Nephron (organoid): ENCODE measurements at regions not wholly inside any gene's neighbourhood (a gene's known extent, or its start where the extent isn't known, plus 50 kb on each side); places are given as distances from the start of the nearest gene placed in this dataset.

Source experiments
- H3K27ac Mint-ChIP-seq, 3 experiments: 2 replicates each; pipeline ENCODE4 v1.8.0; 2020; ENCODE audit warnings: mixed read lengths in 3 of 3, mild to moderate bottlenecking in 2 of 3, moderate library complexity in 1 of 3
- H3K27me3 Mint-ChIP-seq: 2 replicates; pipeline ENCODE4 v1.8.0; 2021; ENCODE audit warnings: low read depth, mild to moderate bottlenecking, moderate library complexity, mixed read lengths
- H3K36me3 Mint-ChIP-seq: 2 replicates; pipeline ENCODE4 v1.8.0; 2020; ENCODE audit warnings: low read depth, mixed read lengths
- H3K4me1 Mint-ChIP-seq: 2 replicates; pipeline ENCODE4 v1.8.0; 2020; ENCODE audit warnings: mixed read lengths
- H3K4me3 Mint-ChIP-seq, 3 experiments: 2 replicates each; pipeline ENCODE4 v1.8.0; 2020; ENCODE audit warnings: mild to moderate bottlenecking in 3 of 3, mixed read lengths in 3 of 3, moderate library complexity in 2 of 3
- H3K9me3 Mint-ChIP-seq: 2 replicates; pipeline ENCODE4 v1.8.0; 2020; ENCODE audit warnings: mixed read lengths
- TF ChIP-seq, protein P1 (sequence below), 3 experiments: fragments of 200-600 bp; sonication (generic); IDR thresholded peaks; one replicate each; pipeline ENCODE4 v1.5.0; 2021; ENCODE audit warnings: antibody characterized with exemption in 3 of 3; ENCODE audit not compliant: unreplicated experiment in 3 of 3

DNA sequence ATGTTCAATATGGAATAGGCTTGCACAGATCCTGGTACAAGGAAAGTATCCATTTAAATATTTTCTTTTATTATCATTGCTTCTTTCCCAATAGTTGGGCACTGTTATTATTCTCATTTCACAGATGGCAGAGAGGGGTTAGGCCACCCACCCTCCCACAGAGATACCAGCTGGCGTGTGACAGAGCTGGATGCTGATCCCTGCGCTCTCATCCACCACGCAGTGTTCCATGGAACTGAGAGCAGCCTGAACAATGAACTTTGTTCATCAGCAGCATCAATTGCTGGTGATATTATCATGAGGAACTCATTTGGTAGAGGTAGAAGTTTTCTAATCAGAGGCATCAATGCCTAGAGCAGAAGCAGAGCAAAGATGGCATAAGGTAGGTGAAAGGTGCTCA lies 227.9 kb downstream of the ESM1 start:
- H3K9me3 Mint-ChIP-seq: no peaks in the 10 kb centered on the region
- H3K36me3 Mint-ChIP-seq: no peaks in the 10 kb centered on the region
- TF ChIP-seq, protein P1, sequence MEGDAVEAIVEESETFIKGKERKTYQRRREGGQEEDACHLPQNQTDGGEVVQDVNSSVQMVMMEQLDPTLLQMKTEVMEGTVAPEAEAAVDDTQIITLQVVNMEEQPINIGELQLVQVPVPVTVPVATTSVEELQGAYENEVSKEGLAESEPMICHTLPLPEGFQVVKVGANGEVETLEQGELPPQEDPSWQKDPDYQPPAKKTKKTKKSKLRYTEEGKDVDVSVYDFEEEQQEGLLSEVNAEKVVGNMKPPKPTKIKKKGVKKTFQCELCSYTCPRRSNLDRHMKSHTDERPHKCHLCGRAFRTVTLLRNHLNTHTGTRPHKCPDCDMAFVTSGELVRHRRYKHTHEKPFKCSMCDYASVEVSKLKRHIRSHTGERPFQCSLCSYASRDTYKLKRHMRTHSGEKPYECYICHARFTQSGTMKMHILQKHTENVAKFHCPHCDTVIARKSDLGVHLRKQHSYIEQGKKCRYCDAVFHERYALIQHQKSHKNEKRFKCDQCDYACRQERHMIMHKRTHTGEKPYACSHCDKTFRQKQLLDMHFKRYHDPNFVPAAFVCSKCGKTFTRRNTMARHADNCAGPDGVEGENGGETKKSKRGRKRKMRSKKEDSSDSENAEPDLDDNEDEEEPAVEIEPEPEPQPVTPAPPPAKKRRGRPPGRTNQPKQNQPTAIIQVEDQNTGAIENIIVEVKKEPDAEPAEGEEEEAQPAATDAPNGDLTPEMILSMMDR (IDR thresholded peaks at IDR 0.05; ENCODE audit: unreplicated experiment in 3 of 3): no peak

DNA sequence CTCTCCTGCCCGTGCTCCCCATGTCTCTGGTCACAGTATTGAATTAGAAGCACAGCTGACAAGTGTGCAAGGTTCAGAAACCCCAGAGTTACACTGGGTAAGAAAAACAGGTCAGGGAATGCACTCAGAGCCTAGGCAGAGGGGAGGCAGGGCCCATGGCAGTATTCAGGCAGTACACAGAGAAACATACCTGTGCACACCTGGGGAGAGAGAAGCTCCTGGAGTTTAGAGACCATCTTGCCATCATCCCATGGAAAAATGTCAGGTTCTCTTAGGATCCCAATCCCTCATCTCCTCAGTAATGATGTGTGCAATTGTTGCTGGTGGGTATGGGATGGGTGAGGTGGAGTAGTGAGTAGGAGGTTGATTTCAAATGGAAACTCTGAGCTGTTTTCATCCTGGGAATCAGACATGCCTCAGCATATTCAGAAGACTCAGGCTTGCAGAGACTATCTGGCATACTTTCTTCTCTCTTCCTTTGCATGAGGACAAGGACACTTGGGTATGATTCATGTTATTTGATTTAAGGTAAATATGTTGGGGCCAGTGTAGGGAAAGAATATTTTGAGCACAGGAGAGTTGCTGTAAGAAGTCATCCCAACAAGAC lies 228.5 kb downstream of the ESM1 start:
- TF ChIP-seq, protein P1 (IDR thresholded peaks at IDR 0.05; ENCODE audit: unreplicated experiment in 3 of 3): no peak
- no peak overlapping the region for H3K27ac Mint-ChIP-seq
- H3K9me3 Mint-ChIP-seq: no peaks in the 10 kb centered on the region
- H3K27me3 Mint-ChIP-seq: no peaks in the 10 kb centered on the region
- H3K36me3 Mint-ChIP-seq: no peaks in the 10 kb centered on the region
- no peak overlapping the region for H3K4me3 Mint-ChIP-seq
- H3K4me1 Mint-ChIP-seq: peaks cover 13% of the 10 kb centered on the region

More for the DNA sequence above, 227.9 kb downstream of the ESM1 start:
- Mint-ChIP-seq H3K4me1 (peaks cover 13% of the 10 kb centered on the region), H3K27me3 (no peaks in the 10 kb centered on the region), H3K4me3 (no peak overlapping the region), H3K27ac (no peak overlapping the region)

DNA sequence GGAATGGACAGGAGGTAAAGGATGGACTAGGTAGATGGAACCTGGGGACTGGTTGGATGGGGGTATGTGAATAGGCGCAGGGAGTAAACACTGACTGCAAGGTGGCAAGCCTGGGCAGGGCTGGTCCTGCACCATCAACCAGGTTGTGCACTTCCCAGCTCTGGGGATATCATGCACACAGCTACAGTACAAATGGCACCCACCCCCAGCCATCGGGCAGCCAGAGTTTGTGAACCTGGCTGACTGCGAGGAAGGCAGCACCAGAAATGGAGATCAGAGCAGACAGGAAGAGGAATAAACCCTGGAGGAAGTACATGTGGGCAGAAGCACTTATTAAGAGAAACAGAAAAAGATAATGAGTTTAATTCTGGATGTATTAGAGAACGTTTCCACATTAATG lies 229.1 kb downstream of the ESM1 start:
- Mint-ChIP-seq H3K9me3 (no peaks in the 10 kb centered on the region), H3K4me1 (peaks cover 7% of the 10 kb centered on the region), H3K27ac (no peak overlapping the region), H3K27me3 (no peaks in the 10 kb centered on the region), H3K4me3 (no peak overlapping the region), H3K36me3 (no peaks in the 10 kb centered on the region)
- TF ChIP-seq, protein P1 (IDR thresholded peaks at IDR 0.05; ENCODE audit: unreplicated experiment in 3 of 3): no peak

DNA sequence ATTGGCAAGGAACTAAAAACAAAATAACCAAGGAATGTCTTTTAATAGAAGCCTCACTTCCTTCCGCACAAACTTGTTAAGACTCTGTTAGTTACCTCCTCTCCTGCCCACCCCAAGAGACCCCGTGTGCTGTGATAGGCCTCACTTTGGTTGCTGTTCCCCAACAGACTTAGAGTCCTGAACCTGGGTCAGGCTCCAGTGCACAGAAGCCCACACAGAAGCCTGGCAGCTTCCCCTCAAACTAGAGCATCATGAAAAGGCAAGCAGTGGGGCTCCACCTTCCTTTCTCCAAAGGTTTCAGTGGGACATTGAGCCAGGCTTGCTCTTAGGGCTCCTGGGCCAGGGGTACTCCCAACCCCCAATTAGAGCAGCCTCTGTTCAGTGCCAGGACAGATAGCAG lies 230.5 kb downstream of the ESM1 start:
- Mint-ChIP-seq H3K27me3 (no peaks in the 10 kb centered on the region), H3K27ac (no peak overlapping the region), H3K9me3 (no peaks in the 10 kb centered on the region), H3K4me1 (no peaks in the 10 kb centered on the region), H3K36me3 (no peaks in the 10 kb centered on the region), H3K4me3 (no peak overlapping the region)
- TF ChIP-seq, protein P1 (IDR thresholded peaks at IDR 0.05; ENCODE audit: unreplicated experiment in 3 of 3): no peak

DNA sequence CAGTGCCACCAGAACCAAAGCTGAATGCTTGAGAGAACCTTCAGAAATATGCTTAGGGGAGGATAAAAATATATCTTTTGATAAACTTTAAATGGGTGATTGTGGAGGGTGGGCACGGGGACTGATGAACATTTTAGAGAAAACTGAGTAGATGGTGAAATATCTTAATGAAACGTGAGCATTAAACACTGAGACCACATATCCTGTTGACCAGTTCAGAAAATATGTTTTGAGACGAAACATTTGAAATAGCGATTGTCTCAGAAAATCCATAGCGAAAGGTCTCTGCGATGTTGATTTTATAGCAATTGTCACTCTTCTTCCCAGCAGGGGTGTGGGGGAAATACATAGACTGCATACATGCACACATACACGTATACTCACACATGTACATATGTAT lies 231.0 kb downstream of the ESM1 start:
- H3K27me3 Mint-ChIP-seq: no peaks in the 10 kb centered on the region
- no peak overlapping the region for H3K27ac Mint-ChIP-seq
- no peaks in the 10 kb centered on the region for H3K36me3 Mint-ChIP-seq
- no peaks in the 10 kb centered on the region for H3K9me3 Mint-ChIP-seq
- H3K4me3 Mint-ChIP-seq: no peak overlapping the region
- TF ChIP-seq, protein P1 (IDR thresholded peaks at IDR 0.05; ENCODE audit: unreplicated experiment in 3 of 3): no peak
- H3K4me1 Mint-ChIP-seq: no peaks in the 10 kb centered on the region

DNA sequence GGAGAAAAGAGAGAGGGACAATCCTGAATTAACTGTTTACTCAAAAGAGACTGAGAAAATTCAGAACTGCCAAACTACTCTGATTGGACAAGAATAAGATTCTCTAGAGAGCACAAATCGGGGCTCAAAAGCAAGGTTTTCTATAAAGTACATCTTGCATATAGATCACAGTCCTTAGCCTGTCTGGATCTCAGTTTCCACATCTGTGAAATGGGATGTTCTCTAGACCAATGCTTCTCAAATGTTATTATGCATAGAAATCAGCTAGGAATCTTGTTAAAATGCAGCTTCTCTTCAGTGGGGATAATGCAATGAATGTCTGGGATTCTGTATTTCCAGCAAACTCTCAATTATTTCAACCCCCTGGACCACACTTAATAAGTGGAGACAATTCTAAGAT lies 231.6 kb downstream of the ESM1 start:
- no peaks in the 10 kb centered on the region for H3K36me3 Mint-ChIP-seq
- H3K9me3 Mint-ChIP-seq: no peaks in the 10 kb centered on the region
- TF ChIP-seq, protein P1 (IDR thresholded peaks at IDR 0.05; ENCODE audit: unreplicated experiment in 3 of 3): no peak
- no peaks in the 10 kb centered on the region for H3K4me1 Mint-ChIP-seq
- no peak overlapping the region for H3K27ac Mint-ChIP-seq
- no peaks in the 10 kb centered on the region for H3K27me3 Mint-ChIP-seq
- no peak overlapping the region for H3K4me3 Mint-ChIP-seq
